Muscle layer of duodenum (tissue), 2 donors: ENCODE measurements at regions not wholly inside any gene's neighbourhood (a gene's known extent, or its start where the extent isn't known, plus 50 kb on each side); places are given as distances from the start of the nearest gene placed in this dataset.

Experiments
- H3K27ac ChIP-seq: one replicate; pipeline ENCODE4 v1.7.0; 2013; ENCODE audit warnings: mild to moderate bottlenecking, low read length
- H3K27me3 ChIP-seq: one replicate; pipeline ENCODE4 v1.7.0; 2013; ENCODE audit warnings: low read depth, mild to moderate bottlenecking, control low read depth, low read length
- H3K36me3 ChIP-seq, 2 donors: one replicate each; pipeline ENCODE4 v1.7.0; 2013; ENCODE audit warnings: low read length in 2 of 2, control low read depth in 1 of 2, mild to moderate bottlenecking in 1 of 2; ENCODE audit not compliant: insufficient read depth in 2 of 2, control insufficient read depth in 1 of 2
- H3K4me1 ChIP-seq, 2 donors: one replicate each; pipeline ENCODE4 v1.7.0; 2013; ENCODE audit warnings: low read length in 2 of 2, mild to moderate bottlenecking in 2 of 2, control low read depth in 1 of 2, moderate library complexity in 1 of 2; ENCODE audit not compliant: insufficient read depth in 2 of 2, control insufficient read depth in 1 of 2
- H3K4me3 ChIP-seq, 2 donors: one replicate each; pipeline ENCODE4 v1.7.0; 2013; ENCODE audit warnings: low read length in 2 of 2, low read depth in 1 of 2, mild to moderate bottlenecking in 1 of 2
- H3K9me3 ChIP-seq, 2 donors: one replicate each; pipeline ENCODE4 v1.7.0; 2013; ENCODE audit warnings: low read length in 2 of 2, control low read depth in 1 of 2, mild to moderate bottlenecking in 1 of 2; ENCODE audit not compliant: control insufficient read depth in 1 of 2
- donor health status: healthy.

- H3K4me1 ChIP-seq: no peaks in the 10 kb centered on the region
- no peaks in the 10 kb centered on the region for H3K27me3 ChIP-seq
- H3K4me3 ChIP-seq: no peak overlapping the region
- H3K27ac ChIP-seq: no peak overlapping the region
- H3K36me3 ChIP-seq: no peaks in the 10 kb centered on the region
- H3K9me3 ChIP-seq: no peaks in the 10 kb centered on the region
Observed at GRCh38 chr2:217494557-217494956, 508.2 kb downstream of the TNS1 start.

- no peaks in the 10 kb centered on the region for H3K36me3 ChIP-seq
- H3K27ac ChIP-seq: no peak overlapping the region
- H3K9me3 ChIP-seq: no peaks in the 10 kb centered on the region
- H3K27me3 ChIP-seq: no peaks in the 10 kb centered on the region
- H3K4me3 ChIP-seq: no peak overlapping the region
- no peaks in the 10 kb centered on the region for H3K4me1 ChIP-seq
Observed at GRCh38 chr2:217491271-217491670, 511.5 kb downstream of the TNS1 start.

GRCh38 chr2:217489145-217489960 lies 513.4 kb downstream of the TNS1 start:
- no peaks in the 10 kb centered on the region for H3K27me3 ChIP-seq
- H3K27ac ChIP-seq: no peak overlapping the region
- no peak overlapping the region for H3K4me3 ChIP-seq
- no peaks in the 10 kb centered on the region for H3K4me1 ChIP-seq
- no peaks in the 10 kb centered on the region for H3K9me3 ChIP-seq
- no peaks in the 10 kb centered on the region for H3K36me3 ChIP-seq

GRCh38 chr2:217484046-217484445 lies 518.7 kb downstream of the TNS1 start:
- H3K36me3 ChIP-seq: no peaks in the 10 kb centered on the region
- H3K4me3 ChIP-seq: no peak overlapping the region
- H3K9me3 ChIP-seq: no peaks in the 10 kb centered on the region
- H3K27ac ChIP-seq: no peak overlapping the region
- H3K27me3 ChIP-seq: no peaks in the 10 kb centered on the region
- no peaks in the 10 kb centered on the region for H3K4me1 ChIP-seq

- no peaks in the 10 kb centered on the region for H3K27me3 ChIP-seq
- H3K4me3 ChIP-seq: no peak overlapping the region
- H3K27ac ChIP-seq: no peak overlapping the region
- H3K4me1 ChIP-seq: no peaks in the 10 kb centered on the region
- H3K36me3 ChIP-seq: no peaks in the 10 kb centered on the region
- no peaks in the 10 kb centered on the region for H3K9me3 ChIP-seq
Observed at GRCh38 chr2:217482056-217482710, 520.6 kb downstream of the TNS1 start.

- H3K4me3 ChIP-seq: no peak overlapping the region
- no peaks in the 10 kb centered on the region for H3K9me3 ChIP-seq
- H3K36me3 ChIP-seq: no peaks in the 10 kb centered on the region
- no peaks in the 10 kb centered on the region for H3K4me1 ChIP-seq
- no peaks in the 10 kb centered on the region for H3K27me3 ChIP-seq
- no peak overlapping the region for H3K27ac ChIP-seq
Observed at GRCh38 chr2:217481577-217481976, 521.2 kb downstream of the TNS1 start.

- no peaks in the 10 kb centered on the region for H3K36me3 ChIP-seq
- H3K9me3 ChIP-seq: no peaks in the 10 kb centered on the region
- H3K27ac ChIP-seq: no peak overlapping the region
- H3K4me3 ChIP-seq: no peak overlapping the region
- no peaks in the 10 kb centered on the region for H3K4me1 ChIP-seq
- H3K27me3 ChIP-seq: no peaks in the 10 kb centered on the region
Observed at GRCh38 chr2:217479566-217479965, 523.2 kb downstream of the TNS1 start.

- Histone ChIP-seq H3K36me3 (no peaks in the 10 kb centered on the region), H3K4me3 (no peak overlapping the region), H3K27me3 (no peaks in the 10 kb centered on the region), H3K4me1 (no peaks in the 10 kb centered on the region), H3K9me3 (no peaks in the 10 kb centered on the region), H3K27ac (no peak overlapping the region)
Observed at GRCh38 chr2:217478831-217479455, 523.9 kb downstream of the TNS1 start.

- H3K4me3 ChIP-seq: no peak overlapping the region
- no peaks in the 10 kb centered on the region for H3K36me3 ChIP-seq
- H3K4me1 ChIP-seq: no peaks in the 10 kb centered on the region
- H3K27ac ChIP-seq: no peak overlapping the region
- no peaks in the 10 kb centered on the region for H3K27me3 ChIP-seq
- no peaks in the 10 kb centered on the region for H3K9me3 ChIP-seq
Observed at GRCh38 chr2:217477583-217477982, 525.2 kb downstream of the TNS1 start.

GRCh38 chr2:217475791-217476190 lies 527.0 kb downstream of the TNS1 start:
- Histone ChIP-seq H3K9me3 (no peaks in the 10 kb centered on the region), H3K4me1 (no peaks in the 10 kb centered on the region), H3K27me3 (no peaks in the 10 kb centered on the region)

GRCh38 chr2:217475101-217475500 lies 527.7 kb downstream of the TNS1 start:
- no peaks in the 10 kb centered on the region for H3K9me3 ChIP-seq
- H3K4me1 ChIP-seq: no peaks in the 10 kb centered on the region
- no peaks in the 10 kb centered on the region for H3K36me3 ChIP-seq
- no peak overlapping the region for H3K27ac ChIP-seq
- H3K27me3 ChIP-seq: no peaks in the 10 kb centered on the region
- no peak overlapping the region for H3K4me3 ChIP-seq

More at GRCh38 chr2:217475791-217476190, 527.0 kb downstream of the TNS1 start:
- no peak overlapping the region for H3K4me3 ChIP-seq
- no peaks in the 10 kb centered on the region for H3K36me3 ChIP-seq
- H3K27ac ChIP-seq: no peak overlapping the region
